Activated naive CD8-positive, alpha-beta T cell treated with anti-CD3 and anti-CD28 coated beads, Interleukin-2, amount 10 ng/mL, durations not matched to agents 7 days and 5 days (primary cell): ENCODE measurements at regions not wholly inside any gene's neighbourhood (a gene's known extent, or its start where the extent isn't known, plus 50 kb on each side); places are given as distances from the start of the nearest gene placed in this dataset.
A peak's percentile ranks its signal among the peaks of the same experiment; 100 is the strongest.
"Not testable (repeated sequence)": the region's sequence is repeated elsewhere in the genome, so short reads cannot be mapped to it uniquely, and the experiment has no call there.

ENCODE experiments used
- ATAC-seq: fragments of 150-1000 bp; cut with Tn5 transposase; one replicate; pipeline ENCODE4 v1.10.0; 2021; ENCODE audit warnings: low read depth, moderate library complexity
- POLR2A ChIA-PET: fragments of 350-600 bp; sonication (Branson Sonifier 250); formaldehyde crosslinking; loops from one replicate; lab custom pipeline; 2021; ENCODE audit warnings: antibody characterized with exemption; lab: Charles Lee
- DNase-seq: peaks from one replicate; pipeline ENCODE4 v3.0.0; 2021
- H3K27ac Mint-ChIP-seq: one replicate; pipeline ENCODE4 v1.8.0; 2022; ENCODE audit warnings: mild to moderate bottlenecking, mixed read lengths
- H3K27me3 Mint-ChIP-seq: one replicate; pipeline ENCODE4 v1.8.0; 2022; ENCODE audit warnings: mild to moderate bottlenecking, moderate library complexity, mixed read lengths
- H3K36me3 Mint-ChIP-seq: one replicate; pipeline ENCODE4 v1.8.0; 2021; ENCODE audit warnings: mild to moderate bottlenecking, mixed read lengths
- H3K4me1 Mint-ChIP-seq: one replicate; pipeline ENCODE4 v1.8.0; 2021; ENCODE audit warnings: mixed read lengths
- H3K4me3 Mint-ChIP-seq: one replicate; pipeline ENCODE4 v1.8.0; 2022; ENCODE audit warnings: mild to moderate bottlenecking, moderate library complexity, mixed read lengths
- H3K9me3 Mint-ChIP-seq: one replicate; pipeline ENCODE4 v1.8.0; 2021; ENCODE audit warnings: mixed read lengths

DNA sequence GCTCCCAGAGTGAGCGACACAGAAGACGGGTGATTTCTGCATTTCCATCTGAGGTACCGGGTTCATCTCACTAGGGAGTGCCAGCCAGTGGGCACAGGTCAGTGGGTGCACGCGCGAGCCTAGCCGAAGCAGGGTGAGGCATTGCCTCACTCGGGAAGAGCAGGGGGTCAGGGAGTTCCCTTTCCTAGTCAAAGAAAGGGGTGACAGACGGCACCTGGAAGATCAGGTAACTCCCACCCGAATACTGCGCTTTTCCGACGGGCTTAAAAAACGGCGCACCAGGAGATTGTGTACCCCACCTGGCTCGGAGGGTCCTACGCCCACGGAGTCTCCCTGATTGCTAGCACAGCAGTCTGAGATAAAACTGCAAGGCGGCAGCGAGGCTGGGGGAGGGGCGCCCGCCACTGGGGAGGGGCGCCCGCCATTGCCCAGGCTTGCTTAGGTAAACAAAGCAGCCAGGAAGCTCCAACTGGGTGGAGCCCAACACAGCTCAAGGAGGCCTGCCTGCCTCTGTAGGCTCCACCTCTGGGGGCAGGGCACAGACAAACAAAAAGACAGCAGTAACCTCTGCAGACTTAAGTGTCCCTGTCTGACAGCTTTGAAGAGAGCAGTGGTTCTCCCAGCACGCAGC, 979.1 kb upstream of the COX7C start:
- H3K9me3 Mint-ChIP-seq, ATAC-seq, H3K4me1 Mint-ChIP-seq, DNase-seq, H3K27ac Mint-ChIP-seq, POLR2A ChIA-PET, H3K36me3 Mint-ChIP-seq, H3K4me3 Mint-ChIP-seq, H3K27me3 Mint-ChIP-seq: not testable (repeated sequence)

GRCh38 chr5:85646036-85646435, 971.7 kb upstream of the COX7C start:
- H3K4me1 Mint-ChIP-seq = no peaks in the 10 kb centered on the region
- ATAC-seq (no peak), DNase-seq (no peak)
- H3K27ac Mint-ChIP-seq = no peak overlapping the region
- H3K36me3 Mint-ChIP-seq = no peaks in the 10 kb centered on the region
- H3K27me3 Mint-ChIP-seq = no peaks in the 10 kb centered on the region
- no peaks in the 10 kb centered on the region for H3K9me3 Mint-ChIP-seq
- H3K4me3 Mint-ChIP-seq = no peak overlapping the region
- POLR2A ChIA-PET = no interaction called here

DNA sequence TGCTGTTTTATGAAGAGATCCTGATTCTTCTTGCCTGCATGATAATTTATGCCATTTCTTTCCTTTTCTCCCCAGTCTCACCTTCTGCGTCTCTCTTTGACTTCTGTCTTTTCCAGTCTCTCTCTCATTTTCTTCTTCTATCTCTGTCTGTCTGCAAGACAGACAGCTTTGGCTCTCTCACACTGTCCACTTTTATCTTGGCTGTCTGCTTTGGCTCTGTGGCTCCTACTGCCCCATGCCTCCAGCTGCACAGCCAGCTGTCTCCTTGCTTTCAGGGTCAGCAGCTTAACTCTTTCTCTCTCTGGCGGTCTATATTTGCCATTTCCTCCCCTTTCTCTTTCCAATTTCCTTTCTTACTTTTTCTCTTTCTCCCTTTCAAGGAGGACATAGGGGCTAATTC, 971.1 kb upstream of the COX7C start:
- Mint-ChIP-seq H3K9me3 (no peaks in the 10 kb centered on the region), H3K36me3 (no peaks in the 10 kb centered on the region), H3K4me3 (peak overlapping the region; percentile 21), H3K4me1 (no peaks in the 10 kb centered on the region), H3K27me3 (no peaks in the 10 kb centered on the region), H3K27ac (no peak overlapping the region)
- DNase-seq = no peak
- POLR2A ChIA-PET = no interaction called here
- no peak for ATAC-seq

DNA sequence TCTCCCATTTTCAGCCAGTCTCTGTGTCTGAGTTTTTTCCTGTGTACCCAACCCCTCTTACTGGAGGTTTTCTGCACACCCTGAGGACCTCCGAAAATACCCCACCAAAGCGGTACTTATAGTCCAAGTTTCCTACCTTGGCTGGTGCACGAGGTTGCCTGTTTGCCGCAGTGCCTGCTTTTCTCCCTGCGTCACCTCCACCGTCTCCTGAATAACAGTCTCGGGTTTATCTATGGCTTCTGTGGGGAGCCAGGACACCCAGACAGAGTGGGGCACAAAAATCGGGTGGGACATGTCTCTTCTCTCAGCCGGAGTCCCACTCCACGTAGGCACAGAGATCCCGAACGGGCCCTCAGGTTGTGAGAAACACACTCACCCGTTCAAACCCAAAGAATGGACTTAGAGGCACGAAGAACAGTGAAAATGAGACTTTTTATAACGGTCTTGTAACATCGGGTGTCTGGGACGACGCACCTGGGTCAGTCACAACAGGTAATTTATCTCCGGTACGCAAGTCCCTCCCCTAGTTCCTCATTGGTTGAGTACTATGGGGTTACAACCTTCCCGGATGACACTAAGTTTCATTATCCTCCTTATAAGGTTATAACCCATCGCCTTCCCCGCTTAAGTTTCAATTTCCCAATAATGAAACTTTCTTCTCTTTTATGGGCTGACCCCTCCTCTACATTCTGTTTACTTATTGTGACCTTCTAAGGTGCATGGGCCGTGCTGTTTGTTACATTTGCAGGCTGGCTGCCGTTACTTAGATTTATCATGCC, 970.2 kb upstream of the COX7C start:
- Mint-ChIP-seq H3K4me1 (no peaks in the 10 kb centered on the region), H3K27ac (no peak overlapping the region), H3K36me3 (no peaks in the 10 kb centered on the region), H3K27me3 (no peaks in the 10 kb centered on the region), H3K4me3 (peak overlapping the region; percentile 53), H3K9me3 (peaks cover 2% of the 10 kb centered on the region)
- POLR2A ChIA-PET = no interaction called here
- DNase-seq (no peak), ATAC-seq (no peak)

DNA sequence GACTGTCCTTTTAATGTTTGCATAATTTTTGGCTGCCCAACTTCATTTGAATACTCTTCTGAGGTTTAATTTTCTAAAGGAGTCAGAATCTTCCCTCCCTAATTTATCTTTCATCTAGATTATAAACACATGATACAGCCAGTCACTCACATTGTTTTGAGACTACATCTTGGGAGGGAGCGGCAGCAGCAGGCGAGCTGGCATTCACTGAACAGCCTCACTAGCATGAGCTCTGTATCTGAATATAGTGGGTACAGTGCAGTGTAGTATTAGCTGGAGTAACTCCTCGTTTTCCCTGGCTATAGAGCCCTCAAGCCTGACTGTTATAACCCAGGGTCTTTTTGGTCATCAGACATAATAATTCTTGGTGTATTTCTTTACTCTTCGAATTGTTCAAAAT, 969.2 kb upstream of the COX7C start:
- no peaks in the 10 kb centered on the region for H3K4me1 Mint-ChIP-seq
- POLR2A ChIA-PET = no interaction called here
- peaks cover 2% of the 10 kb centered on the region for H3K9me3 Mint-ChIP-seq

DNA sequence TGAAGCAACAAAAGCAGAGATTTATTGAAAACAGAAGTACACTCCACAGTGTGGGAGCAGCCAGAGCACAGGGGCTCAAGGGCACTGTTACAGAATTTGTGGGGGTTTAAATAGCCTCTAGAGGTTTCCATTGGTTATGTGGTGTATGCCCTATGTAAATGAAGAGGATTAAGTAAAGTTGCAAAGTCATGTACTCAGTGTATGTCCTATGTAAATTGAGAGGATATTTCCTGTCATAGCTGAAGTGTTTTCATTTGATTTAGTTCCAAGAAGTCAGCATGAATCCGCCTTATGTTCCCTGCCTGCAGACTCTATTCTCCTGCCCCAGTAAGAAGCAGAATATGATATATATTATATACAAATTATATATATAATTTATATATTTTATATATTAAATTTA, 966.0 kb upstream of the COX7C start:
- no peak for ATAC-seq
- Mint-ChIP-seq H3K36me3 (no peaks in the 10 kb centered on the region), H3K4me1 (no peaks in the 10 kb centered on the region), H3K27ac (no peak overlapping the region), H3K4me3 (no peak overlapping the region), H3K9me3 (peaks cover 10% of the 10 kb centered on the region), H3K27me3 (no peaks in the 10 kb centered on the region)
- POLR2A ChIA-PET = no interaction called here
- no peak for DNase-seq

More for the DNA sequence above, 969.2 kb upstream of the COX7C start:
- Mint-ChIP-seq H3K36me3 (no peaks in the 10 kb centered on the region), H3K4me3 (no peak overlapping the region), H3K27me3 (no peaks in the 10 kb centered on the region), H3K27ac (no peak overlapping the region)
- DNase-seq (no peak), ATAC-seq (no peak)

DNA sequence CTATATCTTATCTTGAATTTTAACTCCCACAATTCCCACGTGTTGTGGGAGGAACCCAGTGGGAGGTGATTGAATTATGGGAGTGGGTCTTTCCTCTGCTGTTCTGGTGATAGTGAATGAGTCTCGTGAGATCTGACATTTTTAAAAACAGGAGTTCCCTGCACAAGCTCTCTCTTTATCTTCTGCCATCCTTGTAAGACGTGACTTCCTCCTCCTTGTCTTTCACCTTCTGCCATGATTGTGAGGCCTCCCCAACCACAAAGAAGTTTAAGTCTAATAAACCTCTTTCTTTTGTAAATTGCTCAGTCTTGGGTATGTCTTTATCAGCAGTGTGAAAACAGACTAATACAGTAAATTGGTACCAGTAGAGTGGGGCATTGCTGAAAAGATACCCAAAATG, 963.6 kb upstream of the COX7C start:
- ATAC-seq, POLR2A ChIA-PET, H3K36me3 Mint-ChIP-seq, DNase-seq, H3K4me3 Mint-ChIP-seq, H3K27me3 Mint-ChIP-seq, H3K27ac Mint-ChIP-seq, H3K4me1 Mint-ChIP-seq: not testable (repeated sequence)
- peaks cover 12% of the 10 kb centered on the region for H3K9me3 Mint-ChIP-seq

- DNase-seq (no peak), ATAC-seq (no peak)
- H3K27ac Mint-ChIP-seq = no peak overlapping the region
- POLR2A ChIA-PET = no interaction called here
- no peak overlapping the region for H3K4me3 Mint-ChIP-seq
- no peaks in the 10 kb centered on the region for H3K36me3 Mint-ChIP-seq
- peaks cover 12% of the 10 kb centered on the region for H3K9me3 Mint-ChIP-seq
- H3K4me1 Mint-ChIP-seq = no peaks in the 10 kb centered on the region
- no peaks in the 10 kb centered on the region for H3K27me3 Mint-ChIP-seq
Measured at GRCh38 chr5:85656050-85656449, 961.7 kb upstream of the COX7C start.

GRCh38 chr5:85657328-85657727, 960.4 kb upstream of the COX7C start:
- H3K4me3 Mint-ChIP-seq, H3K4me1 Mint-ChIP-seq, ATAC-seq, POLR2A ChIA-PET, DNase-seq, H3K27me3 Mint-ChIP-seq, H3K27ac Mint-ChIP-seq, H3K36me3 Mint-ChIP-seq: not testable (repeated sequence)
- H3K9me3 Mint-ChIP-seq = peaks cover 13% of the 10 kb centered on the region

- POLR2A ChIA-PET, H3K4me3 Mint-ChIP-seq, H3K36me3 Mint-ChIP-seq, H3K27ac Mint-ChIP-seq, ATAC-seq, H3K4me1 Mint-ChIP-seq, H3K27me3 Mint-ChIP-seq, H3K9me3 Mint-ChIP-seq, DNase-seq: not testable (repeated sequence)
Measured at GRCh38 chr5:85662969-85663707, 954.6 kb upstream of the COX7C start.

GRCh38 chr5:85663708-85664031, 954.1 kb upstream of the COX7C start:
- no peaks in the 10 kb centered on the region for H3K4me1 Mint-ChIP-seq
- ATAC-seq = no peak
- H3K27me3 Mint-ChIP-seq = no peaks in the 10 kb centered on the region
- no peak overlapping the region for H3K27ac Mint-ChIP-seq
- H3K4me3 Mint-ChIP-seq = no peak overlapping the region
- H3K36me3 Mint-ChIP-seq = no peaks in the 10 kb centered on the region
- POLR2A ChIA-PET = no interaction called here
- H3K9me3 Mint-ChIP-seq = peaks cover 3% of the 10 kb centered on the region
- DNase-seq = no peak

DNA sequence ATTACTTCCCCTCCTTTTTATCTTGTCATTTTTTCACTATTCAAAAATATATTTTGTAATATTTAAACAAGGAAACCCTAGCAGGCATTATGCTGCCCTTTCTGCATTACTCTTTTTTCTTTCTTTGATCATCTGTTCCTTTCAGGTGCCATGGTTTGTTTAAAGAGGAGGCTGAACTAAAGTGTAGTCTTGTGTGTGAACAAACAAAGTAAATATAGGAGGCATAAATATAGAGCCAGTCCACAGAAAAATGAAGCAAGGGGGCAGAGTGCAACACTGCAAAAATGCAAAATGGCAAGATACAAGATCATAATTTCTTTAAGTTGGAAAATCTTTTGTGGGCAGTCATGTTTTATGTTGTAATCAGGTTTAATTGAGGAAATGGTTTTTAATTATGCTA, 947.3 kb upstream of the COX7C start:
- H3K27me3 Mint-ChIP-seq = no peaks in the 10 kb centered on the region

GRCh38 chr5:85671223-85671970, 946.3 kb upstream of the COX7C start:
- DNase-seq = no peak

More for the DNA sequence above, 947.3 kb upstream of the COX7C start:
- Mint-ChIP-seq H3K36me3 (no peaks in the 10 kb centered on the region), H3K4me1 (no peaks in the 10 kb centered on the region), H3K27ac (no peak overlapping the region), H3K9me3 (peaks cover 1% of the 10 kb centered on the region), H3K4me3 (no peak overlapping the region)
- POLR2A ChIA-PET = no interaction called here
- no peak for ATAC-seq
- no peak for DNase-seq

More at GRCh38 chr5:85671223-85671970, 946.3 kb upstream of the COX7C start:
- Mint-ChIP-seq H3K9me3 (peaks cover 2% of the 10 kb centered on the region), H3K27me3 (no peaks in the 10 kb centered on the region), H3K36me3 (no peaks in the 10 kb centered on the region), H3K27ac (no peak overlapping the region), H3K4me1 (no peaks in the 10 kb centered on the region), H3K4me3 (no peak overlapping the region)
- no peak for ATAC-seq
- POLR2A ChIA-PET = no interaction called here
